ENCODE measurements at regions not wholly inside any gene's neighbourhood (a gene's known extent, or its start where the extent isn't known, plus 50 kb on each side); places are given as distances from the start of the nearest gene placed in this dataset.

- DNase-seq (ENCODE audit: low read depth in 2 of 2): no peak
These were observed 304.3 kb downstream of the TLE3 start for GRCh38 chr15:69793431-69793780.

- no peak for DNase-seq (ENCODE audit: low read depth in 2 of 2)
These were observed 303.8 kb downstream of the TLE3 start for GRCh38 chr15:69793781-69794451.

GRCh38 chr15:69794645-69795469 is 302.9 kb downstream of the TLE3 start:
- DNase-seq (ENCODE audit: low read depth in 2 of 2): no peak

GRCh38 chr15:69795601-69796000 is 302.1 kb downstream of the TLE3 start:
- no peak for DNase-seq (ENCODE audit: low read depth in 2 of 2)

- DNase-seq (ENCODE audit: low read depth in 2 of 2): no peak
These were observed 300.6 kb downstream of the TLE3 start for GRCh38 chr15:69797051-69797595.

- no peak for DNase-seq (ENCODE audit: low read depth in 2 of 2)
These were observed 300.1 kb downstream of the TLE3 start for GRCh38 chr15:69797615-69798014.

- no peak for DNase-seq (ENCODE audit: low read depth in 2 of 2)
These were observed 299.1 kb downstream of the TLE3 start for GRCh38 chr15:69798481-69799250.

- no peak for DNase-seq (ENCODE audit: low read depth in 2 of 2)
These were observed 296.6 kb downstream of the TLE3 start for GRCh38 chr15:69801144-69801543.

- no peak for DNase-seq (ENCODE audit: low read depth in 2 of 2)
These were observed 295.3 kb downstream of the TLE3 start for GRCh38 chr15:69802432-69802831.

GRCh38 chr15:69804786-69805185 is 292.9 kb downstream of the TLE3 start:
- DNase-seq (ENCODE audit: low read depth in 2 of 2): no peak

GRCh38 chr15:69805248-69805953 is 292.3 kb downstream of the TLE3 start:
- no peak for DNase-seq (ENCODE audit: low read depth in 2 of 2)

- no peak for DNase-seq (ENCODE audit: low read depth in 2 of 2)
These were observed 291.3 kb downstream of the TLE3 start for GRCh38 chr15:69806287-69806915.

GRCh38 chr15:69807721-69808120 is 290.0 kb downstream of the TLE3 start:
- no peak for DNase-seq (ENCODE audit: low read depth in 2 of 2)

GRCh38 chr15:69808756-69809155 is 289.0 kb downstream of the TLE3 start:
- DNase-seq (ENCODE audit: low read depth in 2 of 2): no peak

- DNase-seq (ENCODE audit: low read depth in 2 of 2): no peak
These were observed 288.3 kb downstream of the TLE3 start for GRCh38 chr15:69809421-69809820.

- no peak for DNase-seq (ENCODE audit: low read depth in 2 of 2)
These were observed 287.0 kb downstream of the TLE3 start for GRCh38 chr15:69810431-69811354.

- no peak for DNase-seq (ENCODE audit: low read depth in 2 of 2)
These were observed 284.9 kb downstream of the TLE3 start for GRCh38 chr15:69812861-69813261.

- DNase-seq (ENCODE audit: low read depth in 2 of 2): no peak
These were observed 283.8 kb downstream of the TLE3 start for GRCh38 chr15:69813881-69814280.

- no peak for DNase-seq (ENCODE audit: low read depth in 2 of 2)
These were observed 282.8 kb downstream of the TLE3 start for GRCh38 chr15:69814932-69815331.

- DNase-seq (ENCODE audit: low read depth in 2 of 2): no peak
These were observed 281.9 kb downstream of the TLE3 start for GRCh38 chr15:69815793-69816192.

Measured in stimulated activated CD8-positive, alpha-beta memory T cell treated with anti-CD3 and anti-CD28 coated beads, Interleukin-2, amount 100 ng/mL, for 48 hours (primary cell).